ENCODE measurements at regions not wholly inside any gene's neighbourhood (a gene's known extent, or its start where the extent isn't known, plus 50 kb on each side); places are given as distances from the start of the nearest gene placed in this dataset.

GRCh38 chr21:31498985-31499384, 154.9 kb upstream of the TIAM1 start:
- TF ChIP-seq, protein P1, sequence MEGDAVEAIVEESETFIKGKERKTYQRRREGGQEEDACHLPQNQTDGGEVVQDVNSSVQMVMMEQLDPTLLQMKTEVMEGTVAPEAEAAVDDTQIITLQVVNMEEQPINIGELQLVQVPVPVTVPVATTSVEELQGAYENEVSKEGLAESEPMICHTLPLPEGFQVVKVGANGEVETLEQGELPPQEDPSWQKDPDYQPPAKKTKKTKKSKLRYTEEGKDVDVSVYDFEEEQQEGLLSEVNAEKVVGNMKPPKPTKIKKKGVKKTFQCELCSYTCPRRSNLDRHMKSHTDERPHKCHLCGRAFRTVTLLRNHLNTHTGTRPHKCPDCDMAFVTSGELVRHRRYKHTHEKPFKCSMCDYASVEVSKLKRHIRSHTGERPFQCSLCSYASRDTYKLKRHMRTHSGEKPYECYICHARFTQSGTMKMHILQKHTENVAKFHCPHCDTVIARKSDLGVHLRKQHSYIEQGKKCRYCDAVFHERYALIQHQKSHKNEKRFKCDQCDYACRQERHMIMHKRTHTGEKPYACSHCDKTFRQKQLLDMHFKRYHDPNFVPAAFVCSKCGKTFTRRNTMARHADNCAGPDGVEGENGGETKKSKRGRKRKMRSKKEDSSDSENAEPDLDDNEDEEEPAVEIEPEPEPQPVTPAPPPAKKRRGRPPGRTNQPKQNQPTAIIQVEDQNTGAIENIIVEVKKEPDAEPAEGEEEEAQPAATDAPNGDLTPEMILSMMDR (IDR thresholded peaks at IDR 0.05; ENCODE audit: low read depth, low read length), result no peak
- Histone ChIP-seq H3K36me3 (no peaks in the 10 kb centered on the region), H3K27me3 (no peaks in the 10 kb centered on the region), H3K4me3 (ENCODE audit: low read depth, low read length) (no peak overlapping the region), H3K4me1 (no peaks in the 10 kb centered on the region), H3K9me3 (no peaks in the 10 kb centered on the region)
- no peak for DNase-seq

DNA sequence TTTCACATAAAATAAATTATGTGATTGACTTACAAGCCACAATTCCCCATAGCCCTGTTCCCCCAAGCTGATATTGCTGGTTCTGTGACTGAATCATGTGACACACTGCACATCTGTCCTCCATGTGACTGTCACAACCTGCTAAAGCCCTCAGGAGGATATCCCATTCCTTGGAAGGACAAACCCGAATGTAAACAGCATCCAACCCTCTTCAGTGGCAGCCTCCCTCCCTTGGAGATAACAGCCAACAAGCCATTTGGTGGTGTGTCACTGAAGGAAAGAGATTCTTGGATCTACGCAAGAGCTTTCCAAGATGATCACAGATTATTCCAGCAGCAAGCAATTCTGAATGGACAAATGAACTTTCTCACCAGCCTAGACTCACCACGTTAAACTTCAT, 153.9 kb upstream of the TIAM1 start:
- no peak overlapping the region for H3K4me3 ChIP-seq (ENCODE audit: low read depth, low read length)
- no peak for DNase-seq
- H3K9me3 ChIP-seq, result no peaks in the 10 kb centered on the region
- no peaks in the 10 kb centered on the region for H3K27me3 ChIP-seq
- no peaks in the 10 kb centered on the region for H3K4me1 ChIP-seq
- H3K36me3 ChIP-seq, result no peaks in the 10 kb centered on the region
- TF ChIP-seq, protein P1 (IDR thresholded peaks at IDR 0.05; ENCODE audit: low read depth, low read length), result no peak

DNA sequence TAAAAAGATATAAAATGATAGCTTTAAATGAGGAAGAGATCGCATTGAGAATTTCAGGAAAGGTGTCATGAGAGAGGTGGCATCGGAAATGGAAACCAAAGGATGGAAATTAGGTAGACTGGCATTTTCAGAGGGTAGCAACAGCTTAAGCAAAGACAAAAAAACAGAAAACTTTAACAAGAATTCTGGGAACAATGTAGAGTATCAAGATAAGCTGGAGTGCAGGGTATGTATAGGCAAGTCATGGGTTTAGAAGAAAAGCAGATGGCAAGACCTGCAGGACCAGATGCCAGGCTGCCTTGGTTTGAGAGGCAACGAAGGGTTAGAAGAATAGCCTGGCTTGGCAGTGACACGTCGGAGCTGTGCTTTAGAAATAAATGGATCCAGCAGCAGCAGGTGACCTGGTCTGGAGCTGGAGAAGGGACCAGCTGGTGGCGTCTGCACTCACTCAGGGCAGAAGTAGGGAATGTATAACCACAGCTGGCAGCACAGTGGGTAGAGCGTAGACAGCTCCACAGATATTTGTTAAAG, 149.4 kb upstream of the TIAM1 start:
- TF ChIP-seq, protein P1 (IDR thresholded peaks at IDR 0.05; ENCODE audit: low read depth, low read length), result no peak
- no peaks in the 10 kb centered on the region for H3K27me3 ChIP-seq
- no peaks in the 10 kb centered on the region for H3K9me3 ChIP-seq
- no peak for DNase-seq
- no peaks in the 10 kb centered on the region for H3K36me3 ChIP-seq
- H3K4me3 ChIP-seq (ENCODE audit: low read depth, low read length), result no peak overlapping the region
- H3K4me1 ChIP-seq, result no peaks in the 10 kb centered on the region

- no peak for DNase-seq
- TF ChIP-seq, protein P1 (IDR thresholded peaks at IDR 0.05; ENCODE audit: low read depth, low read length), result no peak
- Histone ChIP-seq H3K4me3 (ENCODE audit: low read depth, low read length) (no peak overlapping the region), H3K27me3 (no peaks in the 10 kb centered on the region), H3K36me3 (no peaks in the 10 kb centered on the region), H3K9me3 (no peaks in the 10 kb centered on the region), H3K4me1 (no peaks in the 10 kb centered on the region)
These were observed 147.6 kb upstream of the TIAM1 start for GRCh38 chr21:31491617-31492016.

GRCh38 chr21:31490443-31490842, 146.4 kb upstream of the TIAM1 start:
- H3K4me1 ChIP-seq, result no peaks in the 10 kb centered on the region
- TF ChIP-seq, protein P1 (IDR thresholded peaks at IDR 0.05; ENCODE audit: low read depth, low read length), result no peak
- H3K36me3 ChIP-seq, result no peaks in the 10 kb centered on the region
- H3K4me3 ChIP-seq (ENCODE audit: low read depth, low read length), result no peak overlapping the region
- no peaks in the 10 kb centered on the region for H3K27me3 ChIP-seq
- H3K9me3 ChIP-seq, result no peaks in the 10 kb centered on the region
- DNase-seq, result peak; percentile 42

- Histone ChIP-seq H3K9me3 (no peaks in the 10 kb centered on the region), H3K36me3 (no peaks in the 10 kb centered on the region), H3K27me3 (no peaks in the 10 kb centered on the region), H3K4me3 (ENCODE audit: low read depth, low read length) (no peak overlapping the region), H3K4me1 (no peaks in the 10 kb centered on the region)
- DNase-seq, result no peak
- TF ChIP-seq, protein P1 (IDR thresholded peaks at IDR 0.05; ENCODE audit: low read depth, low read length), result no peak
These were observed 145.7 kb upstream of the TIAM1 start for GRCh38 chr21:31489726-31490125.
